KMS-11 (cell line): ENCODE measurements at regions not wholly inside any gene's neighbourhood (a gene's known extent, or its start where the extent isn't known, plus 50 kb on each side); places are given as distances from the start of the nearest gene placed in this dataset.

Experiments
- H2AFZ ChIP-seq: fragments of 200-600 bp; sonication (generic); 2 replicates; pipeline ENCODE4 v1.6.1; 2016; ENCODE audit warnings: antibody characterized with exemption, mixed run types, low read depth
- H3K27ac ChIP-seq: fragments of 200-600 bp; sonication (generic); 2 replicates; pipeline ENCODE4 v1.6.1; 2016; ENCODE audit warnings: mild to moderate bottlenecking, mixed run types
- H3K27me3 ChIP-seq: fragments of 200-600 bp; sonication (generic); 2 replicates; pipeline ENCODE4 v1.6.1; 2017; ENCODE audit warnings: mild to moderate bottlenecking, low read depth, mixed run types, moderate library complexity; ENCODE audit not compliant: insufficient read depth
- H3K36me3 ChIP-seq: fragments of 200-600 bp; sonication (generic); 2 replicates; pipeline ENCODE4 v1.6.1; 2017; ENCODE audit warnings: mild to moderate bottlenecking, mixed run types; ENCODE audit not compliant: insufficient read depth
- H3K4me1 ChIP-seq: fragments of 200-600 bp; sonication (generic); 2 replicates; pipeline ENCODE4 v1.6.1; 2016; ENCODE audit warnings: mild to moderate bottlenecking, low read depth, mixed run types; ENCODE audit not compliant: poor library complexity, severe bottlenecking
- H3K4me2 ChIP-seq: fragments of 200-600 bp; sonication (generic); 2 replicates; pipeline ENCODE4 v1.7.0; 2016; ENCODE audit warnings: mild to moderate bottlenecking, mixed run types
- H3K4me3 ChIP-seq: fragments of 200-600 bp; sonication (generic); IDR thresholded peaks from 2 replicates; pipeline ENCODE4 v1.6.1; 2017; ENCODE audit warnings: low read depth, low read length, mixed read lengths; ENCODE audit not compliant: insufficient read depth
- H3K79me2 ChIP-seq: fragments of 200-600 bp; sonication (generic); 2 replicates; pipeline ENCODE4 v1.6.1; 2016; ENCODE audit warnings: low read depth, mixed run types; ENCODE audit not compliant: insufficient read depth
- H3K9ac ChIP-seq: fragments of 200-600 bp; sonication (generic); 2 replicates; pipeline ENCODE4 v1.6.1; 2016; ENCODE audit warnings: mild to moderate bottlenecking, mixed run types
- H4K20me1 ChIP-seq: fragments of 200-600 bp; sonication (generic); 2 replicates; pipeline ENCODE4 v1.6.1; 2016; ENCODE audit warnings: mild to moderate bottlenecking, mixed run types; ENCODE audit not compliant: insufficient read depth
- CTCF ChIP-seq: fragments of 200-600 bp; sonication (generic); conservative IDR thresholded peaks from 2 replicates; pipeline ENCODE4 v1.6.1; 2017; ENCODE audit warnings: low read depth, mild to moderate bottlenecking, antibody characterized with exemption, low read length, moderate library complexity, mixed read lengths

DNA sequence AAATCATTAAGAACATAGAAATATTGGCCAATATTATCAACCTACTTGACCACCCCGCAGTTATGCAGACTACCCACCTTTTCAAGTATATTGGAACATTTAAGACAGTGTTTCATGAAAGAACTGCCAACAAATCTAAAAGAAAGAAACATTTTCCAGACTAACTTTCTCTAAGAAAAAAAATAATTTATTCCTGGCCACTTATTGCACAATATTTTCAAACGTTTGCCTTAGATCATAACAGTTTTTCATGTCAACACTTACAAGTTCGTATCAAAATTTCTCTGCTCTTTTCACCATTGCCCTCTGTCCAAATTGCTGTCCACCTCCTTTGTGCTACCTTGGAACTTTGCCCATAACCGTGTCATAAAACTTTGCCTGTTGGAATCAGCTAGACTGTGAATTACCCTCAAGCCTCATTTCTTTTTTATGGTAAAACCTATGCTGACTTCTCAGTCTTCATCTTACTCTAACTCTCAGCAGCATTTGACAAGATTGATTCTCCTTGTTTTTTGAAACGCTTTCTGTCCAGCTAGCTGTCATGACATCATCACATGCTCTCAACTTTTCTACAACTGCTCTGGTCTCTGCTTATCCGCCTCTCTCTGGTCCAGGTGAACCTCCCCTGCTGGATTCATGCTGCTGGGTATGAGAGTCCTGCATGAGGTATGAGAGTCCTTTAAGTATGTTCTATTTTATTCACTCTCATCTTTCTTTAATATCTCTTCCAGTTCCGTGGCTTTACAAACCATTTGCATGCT lies 92.8 kb upstream of the CHRM3 start:
- no peaks in the 10 kb centered on the region for H3K79me2 ChIP-seq
- no peaks in the 10 kb centered on the region for H3K27me3 ChIP-seq
- no peak overlapping the region for H3K27ac ChIP-seq
- no peak overlapping the region for H3K4me3 ChIP-seq
- H2AFZ ChIP-seq = no peak overlapping the region
- no peaks in the 10 kb centered on the region for H4K20me1 ChIP-seq
- H3K36me3 ChIP-seq = no peaks in the 10 kb centered on the region
- H3K4me1 ChIP-seq = no peaks in the 10 kb centered on the region
- no peak overlapping the region for H3K4me2 ChIP-seq
- H3K9ac ChIP-seq = no peak overlapping the region
- TF ChIP-seq CTCF = no peak

GRCh38 chr1:239288820-239289554 lies 97.4 kb upstream of the CHRM3 start:
- Histone ChIP-seq H3K4me3 (no peak overlapping the region), H3K27me3 (no peaks in the 10 kb centered on the region), H2AFZ (no peak overlapping the region)

GRCh38 chr1:239287296-239287695 lies 99.1 kb upstream of the CHRM3 start:
- H3K79me2 ChIP-seq = no peaks in the 10 kb centered on the region
- H3K27ac ChIP-seq = no peak overlapping the region
- no peak for TF ChIP-seq CTCF
- H3K9ac ChIP-seq = no peak overlapping the region
- no peaks in the 10 kb centered on the region for H3K36me3 ChIP-seq
- H3K4me3 ChIP-seq = no peak overlapping the region
- H3K4me2 ChIP-seq = no peak overlapping the region
- H2AFZ ChIP-seq = no peak overlapping the region
- no peaks in the 10 kb centered on the region for H3K4me1 ChIP-seq
- no peaks in the 10 kb centered on the region for H3K27me3 ChIP-seq
- no peaks in the 10 kb centered on the region for H4K20me1 ChIP-seq

More at GRCh38 chr1:239288820-239289554, 97.4 kb upstream of the CHRM3 start:
- Histone ChIP-seq H3K4me1 (no peaks in the 10 kb centered on the region), H3K9ac (no peak overlapping the region), H3K79me2 (no peaks in the 10 kb centered on the region), H3K4me2 (no peak overlapping the region), H4K20me1 (no peaks in the 10 kb centered on the region), H3K27ac (no peak overlapping the region), H3K36me3 (no peaks in the 10 kb centered on the region)
- TF ChIP-seq CTCF = no peak

DNA sequence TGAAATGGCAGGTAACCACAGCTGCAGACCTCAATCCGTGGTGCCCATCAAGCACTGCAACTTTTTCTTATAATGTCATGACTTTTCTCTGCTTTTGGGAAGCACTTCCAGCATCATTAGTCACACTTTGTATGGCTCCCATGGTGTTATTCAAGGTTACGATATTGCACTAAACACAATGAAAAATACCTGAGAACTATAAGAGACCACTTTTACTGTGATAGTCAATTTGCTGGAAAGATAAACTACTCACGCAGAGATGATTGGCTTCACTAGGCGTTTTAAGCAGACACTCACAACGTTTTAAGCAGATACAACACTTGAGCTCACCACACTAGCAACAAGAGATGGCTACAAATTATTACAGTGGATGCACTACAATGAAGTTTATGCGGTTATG lies 103.2 kb upstream of the CHRM3 start:
- H3K27me3 ChIP-seq = no peaks in the 10 kb centered on the region

More for the DNA sequence above, 103.2 kb upstream of the CHRM3 start:
- Histone ChIP-seq H3K36me3 (no peaks in the 10 kb centered on the region), H3K4me3 (no peak overlapping the region), H4K20me1 (no peaks in the 10 kb centered on the region), H3K9ac (no peak overlapping the region), H2AFZ (no peak overlapping the region), H3K79me2 (no peaks in the 10 kb centered on the region), H3K4me1 (no peaks in the 10 kb centered on the region), H3K4me2 (no peak overlapping the region), H3K27ac (no peak overlapping the region)
- no peak for TF ChIP-seq CTCF
